Panc1 (cell line): ENCODE measurements at regions not wholly inside any gene's neighbourhood (a gene's known extent, or its start where the extent isn't known, plus 50 kb on each side); places are given as distances from the start of the nearest gene placed in this dataset.
"Not testable (repeated sequence)": the region's sequence is repeated elsewhere in the genome, so short reads cannot be mapped to it uniquely, and the experiment has no call there.

ENCODE experiments used
- ATAC-seq: fragments of 200-7000 bp; cut with Tn5 transposase; 2 replicates; pipeline ENCODE4 v1.9.1; 2020; ENCODE audit warnings: mild to moderate bottlenecking, moderate library complexity
- BruUV-seq: library from RNA; stranded (reverse); fragments of 400-500 nt; replicated peaks from 2 replicates; lab custom pipeline; 2021; lab: Mats Ljungman, UMichigan
- CTCF ChIA-PET: fragments of 300-600 bp; sonication (Branson Sonifier 250); formaldehyde crosslinking; loops from one replicate; lab custom pipeline; 2022; ENCODE audit warnings: antibody characterized with exemption; lab: Charles Lee
- POLR2A ChIA-PET: fragments of 300-600 bp; sonication (Branson Sonifier 250); formaldehyde crosslinking; loops from one replicate; lab custom pipeline; 2022; ENCODE audit warnings: antibody characterized with exemption; lab: Charles Lee
- DNase-seq: peaks from one replicate; pipeline ENCODE4 v3.0.0-alpha.2; 2010; ENCODE audit warnings: low read depth, low spot score
- H3K27ac ChIP-seq: 2 replicates; pipeline ENCODE4 v1.5.1; 2011; ENCODE audit warnings: mild to moderate bottlenecking, low read length, inconsistent platforms
- H3K27me3 ChIP-seq: fragments of 200-500 bp; sonication (Bioruptor generic); 2 replicates; pipeline ENCODE4 v1.6.0; 2014; ENCODE audit warnings: low read length, inconsistent platforms; ENCODE audit not compliant: control insufficient read depth, insufficient read depth
- H3K36me3 ChIP-seq: fragments of 200-500 bp; sonication (Bioruptor generic); 2 replicates; pipeline ENCODE4 v1.5.1; 2014; ENCODE audit warnings: inconsistent platforms, mild to moderate bottlenecking, low read length, moderate library complexity; ENCODE audit not compliant: control insufficient read depth, insufficient read depth
- H3K4me1 ChIP-seq: 2 replicates; pipeline ENCODE4 v1.5.1; 2011; ENCODE audit warnings: inconsistent platforms, mild to moderate bottlenecking, low read length, moderate library complexity; ENCODE audit not compliant: control insufficient read depth, insufficient read depth
- H3K4me3 ChIP-seq, 2 experiments: 2 replicates each; pipeline ENCODE4 v1.5.1; 2011 to 2012; ENCODE audit warnings: low read depth in 2 of 2, low read length in 2 of 2, mild to moderate bottlenecking in 2 of 2, inconsistent platforms in 1 of 2, moderate library complexity in 1 of 2
- H3K9me3 ChIP-seq: fragments of 200-500 bp; sonication (Bioruptor generic); 2 replicates; pipeline ENCODE4 v1.5.1; 2014; ENCODE audit warnings: low read depth, mild to moderate bottlenecking, inconsistent platforms, low read length, moderate library complexity; ENCODE audit not compliant: control insufficient read depth, insufficient read depth
- CTCF ChIP-seq: fragments of 450-650 bp; IDR thresholded peaks from 2 replicates; pipeline ENCODE4 v1.5.1; 2017; ENCODE audit warnings: mild to moderate bottlenecking
- POLR2AphosphoS5 ChIP-seq: IDR thresholded peaks from 2 replicates; pipeline ENCODE4 v1.6.1; 2012; ENCODE audit warnings: mild to moderate bottlenecking, low read depth, low read length, moderate library complexity
- SIN3A ChIP-seq: IDR thresholded peaks from 2 replicates; pipeline ENCODE4 v1.6.1; 2012; ENCODE audit warnings: low read depth, mild to moderate bottlenecking, low read length, moderate library complexity, borderline replicate concordance; ENCODE audit not compliant: insufficient read depth
- TCF7L2 ChIP-seq: IDR thresholded peaks from 2 replicates; pipeline ENCODE4 v1.6.1; 2011; ENCODE audit warnings: mild to moderate bottlenecking, low read depth, low read length, inconsistent platforms
- in situ Hi-C: cut with HindIII; loops from 2 replicates; pipeline ENCODE4 v1.10.0; 2016; ENCODE audit warnings: low sequenced_read_pairs, low pct_unique_long_range_greater_than_20kb
- intact Hi-C: fragments of 100-400 bp; cut with micrococcal nuclease; formaldehyde crosslinking; loops from one replicate; pipeline ENCODE4 v1.10.0; 2022; ENCODE audit not compliant: unreplicated experiment
- TF ChIP-seq, protein P1 (sequence below), 2 experiments: IDR thresholded peaks; 2 replicates each; pipeline ENCODE4 v1.6.1; 2011 to 2012; ENCODE audit warnings: low read depth in 2 of 2, control low read depth in 1 of 2, low read length in 1 of 2, mild to moderate bottlenecking in 1 of 2, moderate library complexity in 1 of 2; ENCODE audit not compliant: insufficient read depth in 1 of 2

DNA sequence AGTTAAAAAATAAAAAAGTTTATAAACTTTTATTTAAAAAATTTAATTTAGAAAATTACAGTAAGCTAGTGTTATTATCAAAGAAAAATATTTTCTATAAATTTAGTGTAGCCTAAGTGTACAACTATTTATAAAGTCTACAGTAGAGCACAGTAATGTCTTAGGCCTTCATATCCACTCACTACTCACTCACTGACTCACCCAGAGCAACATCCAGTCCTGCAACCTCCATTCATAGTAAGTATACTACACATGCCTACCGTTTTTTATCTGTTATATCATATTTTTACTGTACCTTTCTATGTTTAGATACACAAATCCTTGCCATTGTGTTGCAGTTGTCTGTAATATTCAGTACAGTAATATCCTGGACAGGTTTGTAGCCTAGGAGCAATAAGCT lies 129.0 kb upstream of the FAM47B start:
- in situ Hi-C loops (no loop called here), intact Hi-C loops (no loop called here)
- no peaks in the 10 kb centered on the region for H3K27me3 ChIP-seq
- H3K36me3 ChIP-seq, result no peaks in the 10 kb centered on the region
- POLR2A ChIA-PET, result no interaction called here
- BruUV-seq, result no TSS peak
- no peaks in the 10 kb centered on the region for H3K9me3 ChIP-seq
- no peak overlapping the region for H3K4me3 ChIP-seq
- TF ChIP-seq TCF7L2 (no peak), CTCF (no peak), POLR2AphosphoS5 (no peak), SIN3A (no peak)
- TF ChIP-seq, protein P1, sequence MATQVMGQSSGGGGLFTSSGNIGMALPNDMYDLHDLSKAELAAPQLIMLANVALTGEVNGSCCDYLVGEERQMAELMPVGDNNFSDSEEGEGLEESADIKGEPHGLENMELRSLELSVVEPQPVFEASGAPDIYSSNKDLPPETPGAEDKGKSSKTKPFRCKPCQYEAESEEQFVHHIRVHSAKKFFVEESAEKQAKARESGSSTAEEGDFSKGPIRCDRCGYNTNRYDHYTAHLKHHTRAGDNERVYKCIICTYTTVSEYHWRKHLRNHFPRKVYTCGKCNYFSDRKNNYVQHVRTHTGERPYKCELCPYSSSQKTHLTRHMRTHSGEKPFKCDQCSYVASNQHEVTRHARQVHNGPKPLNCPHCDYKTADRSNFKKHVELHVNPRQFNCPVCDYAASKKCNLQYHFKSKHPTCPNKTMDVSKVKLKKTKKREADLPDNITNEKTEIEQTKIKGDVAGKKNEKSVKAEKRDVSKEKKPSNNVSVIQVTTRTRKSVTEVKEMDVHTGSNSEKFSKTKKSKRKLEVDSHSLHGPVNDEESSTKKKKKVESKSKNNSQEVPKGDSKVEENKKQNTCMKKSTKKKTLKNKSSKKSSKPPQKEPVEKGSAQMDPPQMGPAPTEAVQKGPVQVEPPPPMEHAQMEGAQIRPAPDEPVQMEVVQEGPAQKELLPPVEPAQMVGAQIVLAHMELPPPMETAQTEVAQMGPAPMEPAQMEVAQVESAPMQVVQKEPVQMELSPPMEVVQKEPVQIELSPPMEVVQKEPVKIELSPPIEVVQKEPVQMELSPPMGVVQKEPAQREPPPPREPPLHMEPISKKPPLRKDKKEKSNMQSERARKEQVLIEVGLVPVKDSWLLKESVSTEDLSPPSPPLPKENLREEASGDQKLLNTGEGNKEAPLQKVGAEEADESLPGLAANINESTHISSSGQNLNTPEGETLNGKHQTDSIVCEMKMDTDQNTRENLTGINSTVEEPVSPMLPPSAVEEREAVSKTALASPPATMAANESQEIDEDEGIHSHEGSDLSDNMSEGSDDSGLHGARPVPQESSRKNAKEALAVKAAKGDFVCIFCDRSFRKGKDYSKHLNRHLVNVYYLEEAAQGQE (IDR thresholded peaks at IDR 0.05; ENCODE audit: insufficient read depth in 1 of 2, low read depth in 2 of 2, low read length in 1 of 2), result no peak
- H3K4me1 ChIP-seq, result no peaks in the 10 kb centered on the region
- ATAC-seq (no peak), DNase-seq (no peak)
- no peak overlapping the region for H3K27ac ChIP-seq
- CTCF ChIA-PET, result no interaction called here

DNA sequence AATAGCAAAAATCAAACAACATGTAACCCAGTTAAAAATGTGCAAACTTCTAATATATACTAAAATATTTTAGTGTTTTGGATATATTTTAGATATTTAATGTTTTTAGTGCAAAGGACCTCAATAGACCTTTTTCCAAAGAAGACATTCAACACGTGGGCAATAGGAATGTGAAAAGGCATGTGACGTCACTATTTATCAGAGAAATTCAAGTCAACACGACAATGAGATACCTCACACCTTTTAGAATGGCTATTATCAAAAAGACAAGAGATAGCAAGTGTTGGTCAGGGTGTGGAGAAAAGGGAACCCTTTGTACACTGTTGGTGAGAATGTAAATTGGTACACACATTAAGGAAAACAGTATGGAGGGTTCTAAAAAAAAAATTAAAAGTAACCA lies 115.6 kb upstream of the FAM47B start:
- no peak overlapping the region for H3K27ac ChIP-seq
- BruUV-seq, result no TSS peak
- no peak overlapping the region for H3K4me3 ChIP-seq
- in situ Hi-C loops (no loop called here), intact Hi-C loops (no loop called here)
- TF ChIP-seq TCF7L2 (no peak), SIN3A (no peak), POLR2AphosphoS5 (no peak)
- H3K27me3 ChIP-seq, result no peaks in the 10 kb centered on the region
- ChIA-PET POLR2A (no interaction called here), CTCF (no interaction called here)
- no peaks in the 10 kb centered on the region for H3K4me1 ChIP-seq
- no peak for DNase-seq
- ATAC-seq, result no peak
- no peaks in the 10 kb centered on the region for H3K9me3 ChIP-seq
- H3K36me3 ChIP-seq, result no peaks in the 10 kb centered on the region

- ATAC-seq (no peak), DNase-seq (no peak)
- no peaks in the 10 kb centered on the region for H3K36me3 ChIP-seq
- intact Hi-C loops, result no loop called here
- no peaks in the 10 kb centered on the region for H3K9me3 ChIP-seq
- CTCF ChIA-PET, result no interaction called here
- BruUV-seq, result no TSS peak
- H3K27me3 ChIP-seq, result no peaks in the 10 kb centered on the region
- no peak overlapping the region for H3K4me3 ChIP-seq
- no peaks in the 10 kb centered on the region for H3K4me1 ChIP-seq
- no peak for TF ChIP-seq SIN3A
- TF ChIP-seq, protein P1 (IDR thresholded peaks at IDR 0.05; ENCODE audit: insufficient read depth in 1 of 2, low read depth in 2 of 2, low read length in 1 of 2), result no peak
- no peak for TF ChIP-seq TCF7L2
- no peak for TF ChIP-seq POLR2AphosphoS5
- TF ChIP-seq CTCF, result no peak
- in situ Hi-C loops, result no loop called here
- no peak overlapping the region for H3K27ac ChIP-seq
- POLR2A ChIA-PET, result no interaction called here
Observed at GRCh38 chrX:34839451-34839850, 103.1 kb upstream of the FAM47B start.

DNA sequence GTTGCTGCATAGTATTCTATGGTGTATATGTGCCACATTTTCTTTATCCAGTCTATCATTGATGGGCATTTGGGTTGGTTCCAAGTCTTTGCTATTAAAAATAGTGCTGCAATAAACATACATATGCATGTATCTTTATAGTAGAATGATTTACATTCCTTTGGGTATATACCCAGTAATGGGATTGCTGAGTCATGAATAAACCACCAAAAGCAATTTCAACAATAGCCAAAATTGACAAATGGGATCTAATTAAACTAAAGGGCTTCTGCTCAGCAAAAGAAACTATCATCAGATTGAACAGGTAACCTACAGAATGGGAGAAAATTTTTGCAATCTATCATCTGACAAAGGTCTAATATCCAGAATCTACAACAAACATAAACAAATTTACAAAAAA lies 101.4 kb upstream of the FAM47B start:
- H3K36me3 ChIP-seq, H3K27me3 ChIP-seq, H3K9me3 ChIP-seq, H3K27ac ChIP-seq, BruUV-seq, POLR2A ChIA-PET, H3K4me1 ChIP-seq, intact Hi-C loops, H3K4me3 ChIP-seq, in situ Hi-C loops, DNase-seq, ATAC-seq, CTCF ChIA-PET: not testable (repeated sequence)
